NT2/D1 (cell line): ENCODE measurements at regions not wholly inside any gene's neighbourhood (a gene's known extent, or its start where the extent isn't known, plus 50 kb on each side); places are given as distances from the start of the nearest gene placed in this dataset.

Experiments
- DNase-seq: peaks from one replicate; pipeline ENCODE4 v3.0.0-alpha.2; 2011; ENCODE audit warnings: low read depth, low spot score
- H3K27me3 ChIP-seq: 2 replicates; pipeline ENCODE4 v1.6.0; 2011; ENCODE audit warnings: mild to moderate bottlenecking; ENCODE audit not compliant: insufficient read length, insufficient read depth
- H3K36me3 ChIP-seq: 2 replicates; pipeline ENCODE4 v1.6.1; 2011; ENCODE audit warnings: mild to moderate bottlenecking, low read length, mixed read lengths; ENCODE audit not compliant: insufficient read depth, insufficient read length
- H3K4me1 ChIP-seq: 2 replicates; pipeline ENCODE4 v1.5.1; 2011; ENCODE audit not compliant: insufficient read depth, insufficient read length
- H3K4me3 ChIP-seq: 2 replicates; pipeline ENCODE4 v1.5.1; 2011; ENCODE audit warnings: low read depth; ENCODE audit not compliant: insufficient read length
- H3K9ac ChIP-seq: 2 replicates; pipeline ENCODE4 v1.6.0; 2011; ENCODE audit warnings: low read depth; ENCODE audit not compliant: insufficient read length
- H3K9me3 ChIP-seq: 2 replicates; pipeline ENCODE4 v1.5.1; 2011; ENCODE audit warnings: mild to moderate bottlenecking, low read length; ENCODE audit not compliant: insufficient read depth
- SUZ12 ChIP-seq: IDR thresholded peaks from 2 replicates; pipeline ENCODE4 v1.6.1; 2011; ENCODE audit not compliant: insufficient read length, insufficient read depth; ENCODE audit errors: extremely low read depth
- YY1 ChIP-seq: IDR thresholded peaks from 2 replicates; pipeline ENCODE4 v1.6.1; 2011; ENCODE audit not compliant: insufficient read length, insufficient read depth
- ZNF274 ChIP-seq: IDR thresholded peaks from 2 replicates; pipeline ENCODE4 v1.6.1; 2011; ENCODE audit warnings: mild to moderate bottlenecking, low read depth, low read length

- Histone ChIP-seq H3K4me1 (no peaks in the 10 kb centered on the region), H3K4me3 (no peak overlapping the region), H3K36me3 (no peaks in the 10 kb centered on the region), H3K9ac (no peak overlapping the region), H3K27me3 (no peaks in the 10 kb centered on the region), H3K9me3 (peaks cover 11% of the 10 kb centered on the region)
- TF ChIP-seq SUZ12 (no peak), ZNF274 (no peak), YY1 (no peak)
- no peak for DNase-seq
Observed at GRCh38 chr3:118098827-118099226, 935.8 kb downstream of the IGSF11 start.

- no peaks in the 10 kb centered on the region for H3K27me3 ChIP-seq
- H3K4me1 ChIP-seq: no peaks in the 10 kb centered on the region
- TF ChIP-seq ZNF274 (no peak), SUZ12 (no peak), YY1 (no peak)
- H3K9me3 ChIP-seq: no peaks in the 10 kb centered on the region
- H3K4me3 ChIP-seq: no peak overlapping the region
- H3K9ac ChIP-seq: no peak overlapping the region
- DNase-seq: no peak
- H3K36me3 ChIP-seq: no peaks in the 10 kb centered on the region
Observed at GRCh38 chr3:118101891-118102290, 932.8 kb downstream of the IGSF11 start.

- H3K9me3 ChIP-seq: no peaks in the 10 kb centered on the region
- no peak for DNase-seq
- H3K4me1 ChIP-seq: no peaks in the 10 kb centered on the region
- H3K36me3 ChIP-seq: no peaks in the 10 kb centered on the region
- no peak overlapping the region for H3K4me3 ChIP-seq
- TF ChIP-seq SUZ12 (no peak), YY1 (no peak), ZNF274 (no peak)
- no peak overlapping the region for H3K9ac ChIP-seq
- H3K27me3 ChIP-seq: no peaks in the 10 kb centered on the region
Observed at GRCh38 chr3:118102737-118103136, 931.9 kb downstream of the IGSF11 start.

GRCh38 chr3:118108201-118108600, 926.4 kb downstream of the IGSF11 start:
- no peak for TF ChIP-seq ZNF274
- no peak for TF ChIP-seq YY1
- no peak for TF ChIP-seq SUZ12
- Histone ChIP-seq H3K4me1 (no peaks in the 10 kb centered on the region), H3K27me3 (no peaks in the 10 kb centered on the region), H3K4me3 (no peak overlapping the region), H3K9ac (no peak overlapping the region), H3K9me3 (no peaks in the 10 kb centered on the region), H3K36me3 (no peaks in the 10 kb centered on the region)
- DNase-seq: no peak

- Histone ChIP-seq H3K36me3 (no peaks in the 10 kb centered on the region), H3K4me1 (no peaks in the 10 kb centered on the region), H3K9me3 (no peaks in the 10 kb centered on the region)
Observed at GRCh38 chr3:118108769-118109168, 925.9 kb downstream of the IGSF11 start.

GRCh38 chr3:118110211-118110610, 924.4 kb downstream of the IGSF11 start:
- no peaks in the 10 kb centered on the region for H3K27me3 ChIP-seq
- no peaks in the 10 kb centered on the region for H3K9me3 ChIP-seq
- TF ChIP-seq ZNF274: no peak
- no peak for TF ChIP-seq SUZ12
- TF ChIP-seq YY1: no peak
- no peaks in the 10 kb centered on the region for H3K4me1 ChIP-seq
- DNase-seq: no peak
- H3K4me3 ChIP-seq: no peak overlapping the region
- H3K9ac ChIP-seq: no peak overlapping the region
- no peaks in the 10 kb centered on the region for H3K36me3 ChIP-seq

More at GRCh38 chr3:118108769-118109168, 925.9 kb downstream of the IGSF11 start:
- DNase-seq: no peak
- Histone ChIP-seq H3K9ac (no peak overlapping the region), H3K4me3 (no peak overlapping the region), H3K27me3 (no peaks in the 10 kb centered on the region)
- TF ChIP-seq YY1: no peak
- no peak for TF ChIP-seq ZNF274
- no peak for TF ChIP-seq SUZ12

- Histone ChIP-seq H3K9ac (no peak overlapping the region), H3K9me3 (no peaks in the 10 kb centered on the region), H3K4me1 (no peaks in the 10 kb centered on the region), H3K4me3 (no peak overlapping the region), H3K27me3 (no peaks in the 10 kb centered on the region), H3K36me3 (no peaks in the 10 kb centered on the region)
- DNase-seq: no peak
- TF ChIP-seq SUZ12 (no peak), ZNF274 (no peak), YY1 (no peak)
Observed at GRCh38 chr3:118116991-118117390, 917.7 kb downstream of the IGSF11 start.

GRCh38 chr3:118126751-118127150, 907.9 kb downstream of the IGSF11 start:
- Histone ChIP-seq H3K27me3 (no peaks in the 10 kb centered on the region), H3K4me1 (no peaks in the 10 kb centered on the region), H3K9me3 (no peaks in the 10 kb centered on the region), H3K36me3 (no peaks in the 10 kb centered on the region), H3K9ac (no peak overlapping the region), H3K4me3 (no peak overlapping the region)
- TF ChIP-seq SUZ12 (no peak), YY1 (no peak), ZNF274 (no peak)
- DNase-seq: no peak
